Choroid plexus epithelial cell (primary cell): ENCODE measurements at regions not wholly inside any gene's neighbourhood (a gene's known extent, or its start where the extent isn't known, plus 50 kb on each side); places are given as distances from the start of the nearest gene placed in this dataset.

Experiments used
- DNase-seq: peaks from one replicate; pipeline ENCODE4 v3.0.0-alpha.2; 2010; ENCODE audit warnings: low read depth
- H3K4me3 ChIP-seq: 2 replicates; pipeline ENCODE4 v1.5.1; 2011; ENCODE audit warnings: low read depth, mild to moderate bottlenecking, control low read depth, low read length, moderate library complexity
- CTCF ChIP-seq: conservative IDR thresholded peaks from 2 replicates; pipeline ENCODE4 v1.5.1; 2011; ENCODE audit warnings: low read depth, mild to moderate bottlenecking, control low read depth, inconsistent platforms, low read length, moderate library complexity

DNA sequence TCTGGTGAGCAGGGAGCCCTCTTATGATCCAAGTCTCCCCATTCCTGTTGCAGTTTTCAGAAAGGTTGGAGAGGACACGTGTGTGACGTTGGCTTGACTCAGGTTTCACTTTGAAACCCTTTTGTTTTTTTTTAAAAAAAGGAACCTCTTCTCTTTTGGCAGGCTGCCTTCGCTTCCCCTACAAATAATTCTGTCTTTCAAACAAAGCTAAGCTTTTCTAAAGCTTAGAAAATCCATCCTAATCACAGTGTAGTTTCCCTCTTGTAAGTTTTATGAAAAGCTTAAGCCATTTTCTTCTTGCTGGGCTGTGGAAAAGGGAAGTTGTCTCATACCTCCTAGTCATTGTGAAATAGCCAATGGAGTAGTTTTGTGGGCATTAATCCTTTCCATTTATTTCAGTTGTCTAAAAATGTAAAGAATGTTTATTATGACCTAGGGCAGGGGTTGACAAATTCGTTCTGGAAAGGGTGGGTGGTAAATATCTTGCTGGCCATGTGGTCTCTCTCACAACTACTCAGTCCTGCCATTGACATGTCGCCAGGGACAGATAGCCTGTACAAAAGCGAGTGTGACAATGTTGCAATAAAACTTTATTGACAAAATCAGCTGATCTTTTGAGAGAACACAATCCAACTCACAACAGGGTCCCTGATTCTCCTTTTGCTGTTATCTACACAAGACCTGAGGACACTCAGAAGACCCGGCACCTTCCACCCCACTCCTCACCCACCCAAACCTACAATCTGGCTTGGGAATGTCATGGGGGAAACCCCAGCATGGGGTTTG, 878.8 kb downstream of the RNF144A start:
- TF ChIP-seq CTCF = no peak
- peak; percentile 27 for DNase-seq
- H3K4me3 ChIP-seq = no peak overlapping the region

- no peak for DNase-seq
- no peak for TF ChIP-seq CTCF
- H3K4me3 ChIP-seq = no peak overlapping the region
Observed at GRCh38 chr2:7800031-7800430, 881.8 kb upstream of the ID2 start.

DNA sequence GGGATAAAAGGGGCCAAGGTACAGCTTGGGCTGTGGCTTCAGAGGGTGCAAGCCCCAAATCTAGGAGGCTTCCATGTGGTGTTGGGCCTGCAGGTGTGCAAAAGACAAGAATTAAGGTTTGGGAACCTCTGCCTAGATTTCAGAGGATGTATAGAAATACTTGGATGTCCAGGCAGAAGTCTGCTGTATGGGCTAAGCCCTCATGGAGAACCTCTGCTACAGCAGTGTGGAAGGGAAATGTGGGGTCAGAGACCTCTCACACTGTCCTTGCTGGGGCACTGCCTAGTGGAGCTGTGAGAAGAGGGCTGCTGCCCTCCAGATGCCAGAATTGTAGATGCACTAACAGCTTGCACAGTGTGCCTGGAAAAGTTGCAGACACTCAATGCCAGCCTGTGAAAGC, 880.6 kb upstream of the ID2 start:
- no peak for TF ChIP-seq CTCF
- no peak overlapping the region for H3K4me3 ChIP-seq
- DNase-seq = no peak

- H3K4me3 ChIP-seq = no peak overlapping the region
- DNase-seq = peak; percentile 6
- TF ChIP-seq CTCF = no peak
Observed at GRCh38 chr2:7803515-7803914, 878.3 kb upstream of the ID2 start.

DNA sequence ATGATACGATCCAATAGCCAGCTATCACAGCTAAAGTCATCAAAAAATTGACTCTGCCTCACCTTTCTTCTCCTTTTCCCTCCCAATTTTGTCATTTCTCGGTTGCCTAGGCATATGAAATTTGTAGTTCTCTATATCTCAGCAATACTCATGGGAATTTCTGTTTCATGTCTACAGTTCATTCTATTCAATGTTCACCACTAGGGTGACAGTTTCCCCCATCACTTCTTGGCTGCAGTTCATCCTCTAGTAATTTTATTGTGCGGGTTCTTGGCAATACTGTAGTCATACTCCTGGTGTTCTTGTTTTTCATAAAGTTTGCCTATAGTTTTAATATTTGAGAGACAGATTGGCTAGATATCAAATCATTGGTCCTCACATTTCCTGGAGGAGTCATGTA, 872.2 kb upstream of the ID2 start:
- no peak for DNase-seq
- H3K4me3 ChIP-seq = no peak overlapping the region
- no peak for TF ChIP-seq CTCF

- TF ChIP-seq CTCF = no peak
- H3K4me3 ChIP-seq = no peak overlapping the region
- DNase-seq = no peak
Observed at GRCh38 chr2:7811073-7811472, 870.8 kb upstream of the ID2 start.
